Astrocyte (in vitro differentiated cells and primary cell): ENCODE measurements at regions not wholly inside any gene's neighbourhood (a gene's known extent, or its start where the extent isn't known, plus 50 kb on each side); places are given as distances from the start of the nearest gene placed in this dataset.

Experiments used
- DNase-seq: peaks from one replicate; pipeline ENCODE4 v3.0.0-alpha.2; 2010; ENCODE audit warnings: low read depth
- FAIRE-seq: peaks from 2 replicates; lab custom pipeline; 2011; peaks lifted over from hg19 to GRCh38; lab: Jason Lieb, UNC
- H2AFZ ChIP-seq: 2 replicates; pipeline ENCODE4 v1.6.0; 2012; ENCODE audit warnings: low read depth, low read length, inconsistent platforms
- H3K27ac ChIP-seq: 2 replicates; pipeline ENCODE4 v1.5.1; 2011; ENCODE audit warnings: low read depth, low read length, inconsistent platforms
- H3K27me3 ChIP-seq: 2 replicates; pipeline ENCODE4 v1.6.0; 2011; ENCODE audit warnings: low read length, inconsistent platforms; ENCODE audit not compliant: insufficient read depth
- H3K36me3 ChIP-seq: 2 replicates; pipeline ENCODE4 v1.5.1; 2011; ENCODE audit warnings: low read length, inconsistent platforms; ENCODE audit not compliant: insufficient read depth
- H3K4me1 ChIP-seq: 2 replicates; pipeline ENCODE4 v1.5.1; 2011; ENCODE audit warnings: low read length, inconsistent platforms; ENCODE audit not compliant: insufficient read depth
- H3K4me2 ChIP-seq: 2 replicates; pipeline ENCODE4 v1.6.0; 2012; ENCODE audit warnings: low read length, inconsistent platforms
- H3K4me3 ChIP-seq: 2 replicates; pipeline ENCODE4 v1.5.1; 2011; ENCODE audit warnings: low read depth, mild to moderate bottlenecking, low read length, inconsistent platforms; ENCODE audit not compliant: insufficient read depth
- H3K79me2 ChIP-seq: 2 replicates; pipeline ENCODE4 v1.6.0; 2012; ENCODE audit warnings: mild to moderate bottlenecking, low read length, inconsistent platforms; ENCODE audit not compliant: insufficient read depth
- H3K9ac ChIP-seq: 2 replicates; pipeline ENCODE4 v1.6.0; 2012; ENCODE audit warnings: mild to moderate bottlenecking, low read length, inconsistent platforms
- H3K9me3 ChIP-seq: 2 replicates; pipeline ENCODE4 v1.5.1; 2012; ENCODE audit warnings: low read depth, mild to moderate bottlenecking, low read length, inconsistent platforms; ENCODE audit not compliant: insufficient read depth
- H4K20me1 ChIP-seq: 2 replicates; pipeline ENCODE4 v1.6.0; 2012; ENCODE audit warnings: low read length, inconsistent platforms; ENCODE audit not compliant: insufficient read depth
- H3K27ac Mint-ChIP-seq: one replicate; pipeline ENCODE4 v1.8.0; 2021; ENCODE audit warnings: mild to moderate bottlenecking, mixed read lengths; ENCODE audit not compliant: unreplicated experiment
- H3K27me3 Mint-ChIP-seq: one replicate; pipeline ENCODE4 v1.8.0; 2021; ENCODE audit warnings: low read depth, mixed read lengths; ENCODE audit not compliant: unreplicated experiment
- H3K36me3 Mint-ChIP-seq: one replicate; pipeline ENCODE4 v1.8.0; 2021; ENCODE audit warnings: low read depth, mixed read lengths; ENCODE audit not compliant: unreplicated experiment
- H3K4me1 Mint-ChIP-seq: one replicate; pipeline ENCODE4 v1.8.0; 2021; ENCODE audit warnings: low read depth, mixed read lengths; ENCODE audit not compliant: unreplicated experiment
- H3K4me3 Mint-ChIP-seq: one replicate; pipeline ENCODE4 v1.8.0; 2021; ENCODE audit warnings: mild to moderate bottlenecking, moderate library complexity, mixed read lengths; ENCODE audit not compliant: unreplicated experiment
- H3K9me3 Mint-ChIP-seq: one replicate; pipeline ENCODE4 v1.8.0; 2021; ENCODE audit warnings: mild to moderate bottlenecking, mixed read lengths; ENCODE audit not compliant: unreplicated experiment
- CTCF ChIP-seq: IDR thresholded peaks from 2 replicates; pipeline ENCODE4 v1.5.1; 2011; ENCODE audit warnings: low read depth, mild to moderate bottlenecking, inconsistent platforms, low read length, moderate library complexity; ENCODE audit not compliant: insufficient read depth
- EZH2 ChIP-seq: IDR thresholded peaks from 2 replicates; pipeline ENCODE4 v1.6.1; 2012; ENCODE audit warnings: mild to moderate bottlenecking, low read length, inconsistent platforms; ENCODE audit not compliant: insufficient read depth

GRCh38 chr5:175001311-175001710 is 276.9 kb downstream of the MSX2 start:
- no peak overlapping the region for H3K27ac Mint-ChIP-seq
- FAIRE-seq (no peak), DNase-seq (no peak)
- Histone ChIP-seq H3K36me3 (no peaks in the 10 kb centered on the region), H2AFZ (no peak overlapping the region), H3K9me3 (peaks cover 3% of the 10 kb centered on the region), H4K20me1 (no peaks in the 10 kb centered on the region), H3K79me2 (no peaks in the 10 kb centered on the region), H3K9ac (no peak overlapping the region), H3K4me1 (no peaks in the 10 kb centered on the region), H3K27me3 (no peaks in the 10 kb centered on the region), H3K4me3 (no peak overlapping the region), H3K4me2 (no peak overlapping the region), H3K27ac (no peak overlapping the region)
- H3K27me3 Mint-ChIP-seq = peaks cover 59% of the 10 kb centered on the region
- H3K9me3 Mint-ChIP-seq = peaks cover 12% of the 10 kb centered on the region
- no peak overlapping the region for H3K4me3 Mint-ChIP-seq
- no peaks in the 10 kb centered on the region for H3K4me1 Mint-ChIP-seq
- H3K36me3 Mint-ChIP-seq = no peaks in the 10 kb centered on the region
- TF ChIP-seq CTCF (no peak), EZH2 (no peak)

GRCh38 chr5:174999581-174999980 is 275.2 kb downstream of the MSX2 start:
- Histone ChIP-seq H3K9me3 (peaks cover 3% of the 10 kb centered on the region), H3K27me3 (peaks cover 4% of the 10 kb centered on the region), H3K4me2 (no peak overlapping the region), H3K4me3 (no peak overlapping the region), H3K79me2 (no peaks in the 10 kb centered on the region), H3K27ac (no peak overlapping the region), H3K9ac (no peak overlapping the region), H3K36me3 (no peaks in the 10 kb centered on the region), H4K20me1 (no peaks in the 10 kb centered on the region), H2AFZ (no peak overlapping the region), H3K4me1 (no peaks in the 10 kb centered on the region)
- no peaks in the 10 kb centered on the region for H3K36me3 Mint-ChIP-seq
- peaks cover 10% of the 10 kb centered on the region for H3K9me3 Mint-ChIP-seq
- no peaks in the 10 kb centered on the region for H3K4me1 Mint-ChIP-seq
- no peak overlapping the region for H3K27ac Mint-ChIP-seq
- H3K4me3 Mint-ChIP-seq = no peak overlapping the region
- DNase-seq (no peak), FAIRE-seq (no peak)
- TF ChIP-seq EZH2 (no peak), CTCF (no peak)
- H3K27me3 Mint-ChIP-seq = peaks cover 53% of the 10 kb centered on the region

- no peaks in the 10 kb centered on the region for H3K36me3 Mint-ChIP-seq
- H3K9me3 ChIP-seq = peaks cover 3% of the 10 kb centered on the region
- no peak overlapping the region for H3K4me3 Mint-ChIP-seq
- TF ChIP-seq CTCF (no peak), EZH2 (no peak)
- peaks cover 42% of the 10 kb centered on the region for H3K27me3 Mint-ChIP-seq
- H3K4me1 Mint-ChIP-seq = no peaks in the 10 kb centered on the region
- no peaks in the 10 kb centered on the region for H3K4me1 ChIP-seq
- H4K20me1 ChIP-seq = no peaks in the 10 kb centered on the region
- H3K9ac ChIP-seq = no peak overlapping the region
- no peak overlapping the region for H3K27ac Mint-ChIP-seq
- peaks cover 4% of the 10 kb centered on the region for H3K9me3 Mint-ChIP-seq
- FAIRE-seq = no peak
- H3K4me2 ChIP-seq = no peak overlapping the region
- DNase-seq = no peak
- H3K27me3 ChIP-seq = peaks cover 4% of the 10 kb centered on the region
- no peak overlapping the region for H3K4me3 ChIP-seq
- no peak overlapping the region for H2AFZ ChIP-seq
- no peaks in the 10 kb centered on the region for H3K36me3 ChIP-seq
- no peaks in the 10 kb centered on the region for H3K79me2 ChIP-seq
- H3K27ac ChIP-seq = no peak overlapping the region
These were observed 273.8 kb downstream of the MSX2 start for GRCh38 chr5:174998131-174998730.
